HT-29 (cell line): ENCODE measurements at regions not wholly inside any gene's neighbourhood (a gene's known extent, or its start where the extent isn't known, plus 50 kb on each side); places are given as distances from the start of the nearest gene placed in this dataset.

ENCODE experiments used
- DNase-seq: peaks from one replicate; pipeline ENCODE4 v3.0.0-alpha.2; 2015; ENCODE audit warnings: low spot score

GRCh38 chrX:80306007-80306406 lies 114.2 kb upstream of the TENT5D start:
- no peak for DNase-seq

- no peak for DNase-seq
Observed at GRCh38 chrX:80312448-80312847, 107.8 kb upstream of the TENT5D start.

DNA sequence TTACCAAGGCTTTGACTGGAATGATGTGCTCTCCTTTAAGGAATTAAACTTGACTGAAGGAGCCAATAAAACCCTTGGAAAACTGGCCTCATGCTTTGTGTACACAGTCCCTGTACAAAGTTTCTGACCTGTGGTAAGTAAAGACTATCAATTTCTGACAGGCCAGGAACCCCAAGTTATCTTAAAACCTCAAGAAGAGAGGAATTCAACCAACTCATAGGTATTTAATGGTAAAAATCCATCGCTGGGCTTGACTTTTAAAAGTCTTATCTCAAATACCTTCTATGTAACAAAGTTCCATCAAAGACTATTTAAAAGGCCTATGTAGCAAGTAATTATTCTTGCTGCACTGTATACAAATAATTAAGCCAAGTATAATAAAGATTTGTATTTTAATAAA lies 103.7 kb upstream of the TENT5D start:
- DNase-seq: no peak

DNA sequence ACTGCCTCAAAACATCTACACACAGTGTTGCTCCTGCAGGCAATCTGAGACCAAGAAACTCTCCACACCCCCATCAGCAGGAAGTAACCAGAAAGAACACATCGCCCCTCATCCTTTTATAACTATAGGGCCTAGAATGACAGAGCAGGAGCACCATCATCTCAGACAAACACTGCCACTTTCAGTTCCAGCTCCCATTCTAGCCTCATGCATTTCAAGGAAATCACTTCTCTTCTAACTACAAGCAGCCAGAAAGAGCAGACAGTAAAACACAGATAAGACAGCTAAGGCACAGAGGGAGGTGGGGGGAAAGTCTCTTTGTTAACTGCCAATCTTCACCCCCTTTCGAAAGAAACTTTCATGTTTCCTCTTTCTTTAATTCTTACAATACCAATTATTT lies 102.6 kb upstream of the TENT5D start:
- no peak for DNase-seq

DNA sequence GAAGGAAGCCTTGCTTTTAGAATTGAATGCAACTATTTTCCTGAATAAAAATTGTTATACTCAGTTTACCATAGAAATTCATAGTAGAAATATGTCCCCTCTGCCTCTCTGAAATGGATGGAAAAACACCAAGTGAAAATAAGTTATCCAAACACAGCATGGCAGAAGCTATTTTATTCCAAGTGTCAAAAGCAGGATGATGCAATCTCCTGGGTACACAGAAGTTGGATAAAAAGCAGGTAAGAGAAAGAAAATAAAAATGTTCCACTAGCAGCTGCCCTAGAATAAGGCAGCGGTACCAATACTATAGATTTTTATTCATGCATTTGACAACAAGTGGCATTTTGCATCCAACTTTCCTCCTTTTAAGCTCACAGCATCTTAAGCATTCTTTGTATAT lies 89.0 kb upstream of the TENT5D start:
- DNase-seq: no peak

- no peak for DNase-seq
Observed at GRCh38 chrX:80334583-80334982, 85.7 kb upstream of the TENT5D start.

GRCh38 chrX:80335062-80335830 lies 85.0 kb upstream of the TENT5D start:
- no peak for DNase-seq

- no peak for DNase-seq
Observed at GRCh38 chrX:80354966-80355465, 65.2 kb upstream of the TENT5D start.
